ENCODE measurements at regions not wholly inside any gene's neighbourhood (a gene's known extent, or its start where the extent isn't known, plus 50 kb on each side); places are given as distances from the start of the nearest gene placed in this dataset.
"Not testable (repeated sequence)": the region's sequence is repeated elsewhere in the genome, so short reads cannot be mapped to it uniquely, and the experiment has no call there.

GRCh38 chr6:19578481-19578880, 258.7 kb upstream of the ID4 start:
- H3K9me2 ChIP-seq (ENCODE audit: insufficient read depth), result no peaks in the 10 kb centered on the region
- BruUV-seq (replicated peaks), result no TSS peak
- H3K27me3 ChIP-seq (ENCODE audit: insufficient read depth, low read depth), result no peaks in the 10 kb centered on the region
- no peaks in the 10 kb centered on the region for H3K79me2 ChIP-seq (ENCODE audit: low read depth)
- H3K36me3 ChIP-seq (ENCODE audit: low read depth), result no peaks in the 10 kb centered on the region
- H3K4me3 ChIP-seq, result no peak overlapping the region
- TF ChIP-seq EZH2 (IDR thresholded peaks at IDR 0.05; ENCODE audit: low read depth), result no peak
- TF ChIP-seq CTCF (conservative IDR thresholded peaks at IDR 0.05), result no peak
- no peak overlapping the region for H3K27ac ChIP-seq
- no peaks in the 10 kb centered on the region for H3K9me3 ChIP-seq (ENCODE audit: insufficient read depth, low read depth)
- ChIA-PET POLR2A (ENCODE audit: unreplicated experiment) (no interaction called here), CTCF (no interaction called here)
- H4K20me1 ChIP-seq (ENCODE audit: insufficient read depth), result no peaks in the 10 kb centered on the region
- H3F3A ChIP-seq (ENCODE audit: insufficient read depth, low read depth), result no peaks in the 10 kb centered on the region
- DNase-seq, result no peak
- H2AFZ ChIP-seq, result no peak overlapping the region
- no peak overlapping the region for H3K4me2 ChIP-seq
- H3K4me1 ChIP-seq (replicated peaks; ENCODE audit: insufficient read depth), result no peaks in the 10 kb centered on the region
- intact Hi-C loops (cut with micrococcal nuclease; ENCODE audit: unreplicated experiment), result no loop called here

- BruUV-seq (replicated peaks); POLR2A ChIA-PET (ENCODE audit: unreplicated experiment); H3K27ac ChIP-seq; H2AFZ ChIP-seq; H3K9me2 ChIP-seq (ENCODE audit: insufficient read depth); CTCF ChIA-PET; H3K4me1 ChIP-seq (replicated peaks; ENCODE audit: insufficient read depth); H3F3A ChIP-seq (ENCODE audit: insufficient read depth, low read depth); H3K9me3 ChIP-seq (ENCODE audit: insufficient read depth, low read depth); H3K4me2 ChIP-seq; H3K27me3 ChIP-seq (ENCODE audit: insufficient read depth, low read depth); H3K36me3 ChIP-seq (ENCODE audit: low read depth); H3K79me2 ChIP-seq (ENCODE audit: low read depth); H3K4me3 ChIP-seq; intact Hi-C loops (cut with micrococcal nuclease; ENCODE audit: unreplicated experiment); H4K20me1 ChIP-seq (ENCODE audit: insufficient read depth); DNase-seq: not testable (repeated sequence)
Measured at GRCh38 chr6:19584207-19584606, 253.0 kb upstream of the ID4 start.

GRCh38 chr6:19587238-19587942, 249.8 kb upstream of the ID4 start:
- no peaks in the 10 kb centered on the region for H4K20me1 ChIP-seq (ENCODE audit: insufficient read depth)
- no peaks in the 10 kb centered on the region for H3K36me3 ChIP-seq (ENCODE audit: low read depth)
- H3K27me3 ChIP-seq (ENCODE audit: insufficient read depth, low read depth), result no peaks in the 10 kb centered on the region
- H3K9me2 ChIP-seq (ENCODE audit: insufficient read depth), result no peaks in the 10 kb centered on the region
- no peak overlapping the region for H3K4me3 ChIP-seq
- no peak overlapping the region for H2AFZ ChIP-seq
- H3K4me1 ChIP-seq (replicated peaks; ENCODE audit: insufficient read depth), result no peaks in the 10 kb centered on the region
- TF ChIP-seq CTCF (conservative IDR thresholded peaks at IDR 0.05) (no peak), EZH2 (IDR thresholded peaks at IDR 0.05; ENCODE audit: low read depth) (no peak)
- H3K4me2 ChIP-seq, result no peak overlapping the region
- ChIA-PET POLR2A (ENCODE audit: unreplicated experiment) (no interaction called here), CTCF (no interaction called here)
- H3F3A ChIP-seq (ENCODE audit: insufficient read depth, low read depth), result no peaks in the 10 kb centered on the region
- no TSS peak for BruUV-seq (replicated peaks)
- no peaks in the 10 kb centered on the region for H3K79me2 ChIP-seq (ENCODE audit: low read depth)
- H3K9me3 ChIP-seq (ENCODE audit: insufficient read depth, low read depth), result no peaks in the 10 kb centered on the region
- H3K27ac ChIP-seq, result no peak overlapping the region
- DNase-seq, result no peak
- intact Hi-C loops (cut with micrococcal nuclease; ENCODE audit: unreplicated experiment), result no loop called here

GRCh38 chr6:19590501-19591131, 246.6 kb upstream of the ID4 start:
- Histone ChIP-seq H4K20me1 (ENCODE audit: insufficient read depth) (no peaks in the 10 kb centered on the region), H2AFZ (no peak overlapping the region), H3K79me2 (ENCODE audit: low read depth) (no peaks in the 10 kb centered on the region), H3K36me3 (ENCODE audit: low read depth) (no peaks in the 10 kb centered on the region), H3K27me3 (ENCODE audit: insufficient read depth, low read depth) (no peaks in the 10 kb centered on the region), H3K4me3 (no peak overlapping the region), H3K4me1 (replicated peaks; ENCODE audit: insufficient read depth) (no peaks in the 10 kb centered on the region), H3K9me2 (ENCODE audit: insufficient read depth) (no peaks in the 10 kb centered on the region), H3K4me2 (no peak overlapping the region), H3K27ac (no peak overlapping the region), H3F3A (ENCODE audit: insufficient read depth, low read depth) (no peaks in the 10 kb centered on the region), H3K9me3 (ENCODE audit: insufficient read depth, low read depth) (no peaks in the 10 kb centered on the region)
- no peak for DNase-seq
- no TSS peak for BruUV-seq (replicated peaks)
- intact Hi-C loops (cut with micrococcal nuclease; ENCODE audit: unreplicated experiment), result no loop called here
- TF ChIP-seq EZH2 (IDR thresholded peaks at IDR 0.05; ENCODE audit: low read depth), result no peak
- TF ChIP-seq CTCF (conservative IDR thresholded peaks at IDR 0.05), result no peak
- ChIA-PET POLR2A (ENCODE audit: unreplicated experiment) (no interaction called here), CTCF (no interaction called here)

All from PC-9 (cell line).